Colon (tissue), 2 donors: ENCODE measurements at regions not wholly inside any gene's neighbourhood (a gene's known extent, or its start where the extent isn't known, plus 50 kb on each side); places are given as distances from the start of the nearest gene placed in this dataset.
"Not testable (repeated sequence)": the region's sequence is repeated elsewhere in the genome, so short reads cannot be mapped to it uniquely, and the experiment has no call there.

Source experiments
- FAIRE-seq: peaks from 2 replicates; lab custom pipeline; 2012; peaks lifted over from hg19 to GRCh38; lab: Jason Lieb, UNC
- donor health status: control.
- donor health status: control.

- no peak for FAIRE-seq
Observed at GRCh38 chr5:124550731-124551130, 195.7 kb downstream of the ZNF608 start.

GRCh38 chr5:124549891-124550436 is 196.5 kb downstream of the ZNF608 start:
- no peak for FAIRE-seq

DNA sequence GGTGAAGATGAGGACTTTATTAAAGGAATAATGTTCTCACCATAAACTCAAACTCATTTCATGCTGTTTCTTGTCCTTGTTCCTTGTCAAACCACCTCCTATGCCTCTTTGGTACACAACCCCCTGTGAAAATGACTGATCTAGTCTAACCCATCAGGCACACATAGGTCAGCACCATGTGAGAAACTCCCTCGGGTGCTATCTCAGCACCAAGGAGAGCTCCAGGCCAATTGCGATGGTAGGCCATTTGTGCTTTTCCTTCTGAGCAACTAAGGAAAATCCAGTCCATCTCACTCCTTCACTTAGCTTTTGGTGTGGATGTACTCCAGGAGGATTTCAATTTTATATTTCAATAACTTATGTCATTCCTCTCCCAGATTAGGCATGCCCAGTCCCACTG is 199.8 kb downstream of the ZNF608 start:
- FAIRE-seq: no peak

DNA sequence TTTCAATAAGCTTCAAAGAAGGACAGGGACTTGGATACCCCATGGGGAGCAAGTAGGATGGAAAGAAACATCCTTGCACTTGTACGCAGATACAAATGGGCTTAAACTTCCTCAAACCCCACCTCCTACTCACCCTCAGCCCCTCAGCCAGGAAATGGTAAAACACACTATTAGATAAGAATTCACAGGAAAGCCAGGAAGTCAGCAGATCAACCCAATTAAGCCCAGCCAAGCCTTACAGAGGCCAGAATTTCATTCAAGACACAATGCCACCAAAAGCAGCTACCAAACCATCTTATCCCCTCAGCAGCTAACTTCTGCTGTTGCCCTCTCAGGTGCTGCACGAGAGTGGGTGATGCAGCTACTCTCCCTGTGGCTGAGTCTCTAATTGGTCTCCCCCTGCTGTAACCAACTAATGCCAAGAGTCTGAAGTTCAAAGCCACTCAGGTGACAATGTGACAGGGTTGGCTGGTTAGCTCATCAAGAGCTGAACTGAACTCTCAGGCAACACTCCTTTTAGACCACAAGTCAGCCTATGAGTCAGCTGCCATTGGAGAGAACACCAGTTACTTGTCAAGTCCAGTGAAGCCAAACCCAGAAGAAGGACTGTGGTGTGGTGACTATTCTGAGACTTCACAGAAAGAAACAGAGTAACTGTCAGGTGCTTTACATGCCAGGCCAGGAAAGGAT is 201.9 kb downstream of the ZNF608 start:
- FAIRE-seq: no peak

DNA sequence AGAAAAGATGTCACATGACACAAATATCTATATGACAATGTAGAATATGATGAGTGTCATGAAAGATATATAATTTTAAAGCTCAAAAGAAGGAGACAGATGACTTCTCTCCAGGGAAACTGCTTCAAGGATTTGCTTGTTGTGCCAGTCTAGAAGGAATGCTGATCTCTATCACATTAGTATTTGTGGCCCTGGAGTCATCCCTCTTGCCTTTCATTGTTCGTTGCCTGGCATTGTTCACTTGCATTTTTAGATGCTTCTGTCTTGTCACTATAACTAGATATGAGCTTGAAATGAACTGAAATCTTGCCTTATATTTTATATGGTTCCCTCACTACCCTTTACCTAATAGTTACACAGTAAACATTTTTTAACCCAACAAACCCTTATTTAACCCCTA is 207.5 kb downstream of the ZNF608 start:
- no peak for FAIRE-seq

DNA sequence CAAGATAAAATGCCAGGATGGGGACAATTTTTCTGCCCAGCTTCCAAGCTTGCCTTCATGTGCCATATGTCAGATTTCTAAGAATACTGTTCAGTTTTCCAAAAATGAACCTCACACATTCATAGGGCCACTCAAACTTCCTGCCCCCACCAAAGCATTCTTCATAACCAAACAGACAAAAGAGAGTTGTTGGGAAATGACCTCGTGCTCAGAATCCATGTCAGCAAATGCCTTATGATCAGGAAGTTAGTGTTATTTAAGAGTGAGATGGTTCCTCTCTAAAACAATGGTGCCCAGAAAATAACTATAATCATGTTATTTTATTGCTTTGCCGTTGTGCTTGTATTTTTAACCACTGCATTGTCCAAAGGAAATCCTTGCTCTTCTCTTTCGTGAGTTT is 208.2 kb downstream of the ZNF608 start:
- FAIRE-seq: no peak

GRCh38 chr5:124537522-124537921 is 208.9 kb downstream of the ZNF608 start:
- FAIRE-seq: no peak

DNA sequence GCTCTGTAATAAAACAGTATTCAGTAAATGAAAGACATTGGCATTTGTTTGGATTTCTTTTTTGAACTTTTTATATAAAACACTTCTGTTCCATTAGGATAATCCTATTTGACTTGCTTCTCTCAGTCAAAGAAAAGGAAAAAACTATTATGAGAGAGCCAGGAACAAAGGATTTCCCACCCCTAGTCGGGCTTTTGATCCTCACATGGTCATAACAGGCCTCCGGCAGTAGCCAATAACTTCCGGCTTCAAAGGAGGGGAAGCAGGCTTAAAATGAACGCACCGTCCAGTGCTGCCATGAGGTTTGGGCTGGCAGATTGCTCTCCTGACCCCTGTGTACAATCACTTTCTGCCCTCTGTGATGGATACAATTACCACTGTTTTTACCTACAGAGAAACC is 209.3 kb downstream of the ZNF608 start:
- FAIRE-seq: no peak

- FAIRE-seq: no peak
Observed at GRCh38 chr5:124536333-124536732, 210.1 kb downstream of the ZNF608 start.

GRCh38 chr5:124530916-124531315 is 215.5 kb downstream of the ZNF608 start:
- no peak for FAIRE-seq

- no peak for FAIRE-seq
Observed at GRCh38 chr5:124528838-124529237, 217.6 kb downstream of the ZNF608 start.

GRCh38 chr5:124527220-124527991 is 219.0 kb downstream of the ZNF608 start:
- no peak for FAIRE-seq

DNA sequence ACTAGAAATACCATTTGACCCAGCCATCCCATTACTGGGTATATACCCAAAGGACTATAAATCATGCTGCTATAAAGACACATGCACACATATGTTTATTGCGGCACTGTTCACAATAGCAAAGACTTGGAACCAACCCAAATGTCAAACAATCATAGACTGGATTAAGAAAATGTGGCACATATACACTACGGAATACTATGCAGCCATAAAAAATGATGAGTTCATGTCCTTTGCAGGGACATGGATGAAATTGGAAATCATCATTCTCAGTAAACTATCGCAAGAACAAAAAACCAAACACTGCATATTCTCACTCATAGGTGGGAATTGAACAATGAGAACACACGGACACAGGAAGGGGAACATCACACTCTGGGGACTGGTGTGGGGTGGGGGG is 220.4 kb downstream of the ZNF608 start:
- not testable (repeated sequence) for FAIRE-seq

GRCh38 chr5:124524552-124525232 is 221.7 kb downstream of the ZNF608 start:
- no peak for FAIRE-seq

- no peak for FAIRE-seq
Observed at GRCh38 chr5:124523897-124524296, 222.5 kb downstream of the ZNF608 start.

DNA sequence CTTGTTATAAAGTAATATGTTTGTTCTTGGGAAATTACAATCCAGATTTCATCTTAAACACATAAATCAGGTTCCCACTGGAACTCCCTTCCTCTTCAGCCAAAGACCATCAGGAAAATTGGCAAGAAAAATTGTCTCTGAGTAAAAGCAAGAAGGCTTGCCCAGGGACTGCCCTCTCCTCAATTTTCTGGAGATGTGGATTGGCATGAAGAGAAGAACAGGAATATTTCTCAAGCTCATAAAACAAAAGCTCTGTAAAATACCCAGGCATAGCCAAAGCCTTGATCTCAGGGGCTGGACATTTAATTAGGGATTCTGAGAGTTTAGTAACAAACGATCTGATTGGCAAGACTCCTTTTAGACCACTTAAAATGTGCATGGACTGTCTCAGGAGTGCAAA is 223.4 kb downstream of the ZNF608 start:
- FAIRE-seq: no peak

DNA sequence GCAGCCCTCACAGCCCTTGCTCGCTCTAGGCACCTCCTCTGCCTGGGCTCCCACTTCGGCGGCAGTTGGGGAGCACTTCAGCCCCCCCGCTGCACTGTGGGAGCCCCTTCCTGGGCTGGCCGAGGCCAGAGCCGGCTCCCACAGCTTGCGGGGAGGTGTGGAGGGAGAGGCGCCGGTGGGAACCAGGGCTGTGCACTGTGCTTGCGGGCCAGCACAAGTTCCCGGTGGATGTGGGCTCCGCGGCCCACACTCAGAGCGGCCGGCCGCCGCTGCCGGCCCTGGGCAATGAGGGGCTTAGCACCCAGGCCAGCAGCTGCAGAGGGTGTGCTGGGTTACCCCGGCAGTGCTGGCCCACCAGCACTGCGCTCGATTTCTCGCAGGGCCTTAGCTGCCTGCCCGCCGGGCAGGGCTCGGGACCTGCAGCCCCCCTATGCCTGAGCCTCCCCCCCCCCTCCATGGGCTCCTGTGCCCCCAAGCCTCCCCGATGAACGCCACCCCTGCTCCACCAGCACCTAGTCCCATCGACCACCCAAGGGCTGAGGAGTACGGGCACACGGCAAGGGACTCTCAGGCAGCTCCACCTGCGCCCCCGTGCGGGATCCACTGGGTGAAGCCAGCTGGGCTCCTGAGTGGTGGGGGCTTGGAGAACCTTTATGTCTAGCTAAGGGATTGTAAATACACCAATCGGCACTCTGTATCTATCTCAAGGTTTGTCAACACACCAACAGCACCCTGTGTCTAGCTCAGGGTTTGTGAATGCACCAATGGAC is 224.8 kb downstream of the ZNF608 start:
- no peak for FAIRE-seq

DNA sequence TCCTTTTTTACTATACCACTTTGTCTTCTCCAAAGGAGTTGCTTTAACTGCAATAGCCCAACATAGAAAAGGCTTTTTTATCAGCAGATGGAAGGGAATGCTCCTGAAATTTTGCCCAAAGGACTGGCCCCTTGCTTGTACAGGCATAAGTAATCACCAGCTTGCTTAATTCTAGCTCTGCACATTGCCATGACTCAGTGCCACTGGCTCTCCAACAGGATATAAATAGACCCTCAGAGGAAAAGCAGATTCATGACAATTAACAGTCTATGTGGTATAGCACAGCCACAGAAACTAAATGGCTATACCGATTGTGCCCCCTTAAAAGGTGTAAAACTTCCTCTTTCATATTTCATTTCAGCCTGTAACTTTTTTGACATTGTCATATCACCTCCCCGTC is 227.0 kb downstream of the ZNF608 start:
- FAIRE-seq: no peak

DNA sequence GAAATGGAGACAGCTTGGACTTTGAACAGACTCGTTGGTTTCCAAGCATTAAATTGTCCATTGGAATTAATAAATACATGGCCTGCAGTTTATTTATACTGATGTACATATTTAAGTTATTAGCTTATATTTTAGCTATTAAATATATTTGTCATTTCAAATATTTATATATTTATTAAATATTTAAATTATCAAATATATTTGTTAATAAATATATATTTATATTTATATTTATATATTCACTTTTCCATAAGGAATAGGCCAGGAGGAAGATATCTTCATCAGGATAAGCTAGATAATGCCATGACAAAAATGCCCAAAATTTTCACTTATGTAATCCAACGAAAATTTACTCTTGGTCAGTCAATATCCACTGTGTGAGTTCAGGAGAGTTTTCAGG is 229.9 kb downstream of the ZNF608 start:
- no peak for FAIRE-seq

GRCh38 chr5:124515497-124516245 is 230.8 kb downstream of the ZNF608 start:
- no peak for FAIRE-seq

DNA sequence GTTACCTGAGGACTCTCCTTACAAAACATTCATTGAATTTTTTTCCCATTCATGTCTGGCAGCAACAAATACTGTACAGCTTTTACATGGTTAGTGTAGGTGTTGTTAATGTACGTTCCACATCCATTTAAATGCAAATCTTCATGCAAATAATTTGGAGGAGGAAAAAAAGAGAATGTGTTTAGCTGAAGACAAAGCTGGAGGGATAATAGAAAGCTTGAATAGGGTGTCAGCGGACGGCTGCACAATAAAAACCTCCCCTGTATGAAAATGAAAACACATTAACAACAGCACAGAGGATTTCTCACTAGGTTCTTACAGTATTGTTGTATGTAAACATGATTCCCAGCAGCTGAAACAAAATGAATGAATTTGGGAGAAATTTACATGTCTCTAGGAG is 231.5 kb downstream of the ZNF608 start:
- FAIRE-seq: no peak
